ENCODE measurements at regions not wholly inside any gene's neighbourhood (a gene's known extent, or its start where the extent isn't known, plus 50 kb on each side); places are given as distances from the start of the nearest gene placed in this dataset.
A peak's percentile ranks its signal among the peaks of the same experiment; 100 is the strongest.
"Not testable (repeated sequence)": the region's sequence is repeated elsewhere in the genome, so short reads cannot be mapped to it uniquely, and the experiment has no call there.

GRCh38 chr2:22079583-22079982 lies 955.8 kb downstream of the TDRD15 start:
- in situ Hi-C loops (cut with HindIII; ENCODE audit: low pct_unique_long_range_greater_than_20kb, low sequenced_read_pairs): no loop called here
- no peak for DNase-seq (ENCODE audit: low read depth)

- in situ Hi-C loops (cut with HindIII; ENCODE audit: low pct_unique_long_range_greater_than_20kb, low sequenced_read_pairs): no loop called here
- DNase-seq (ENCODE audit: low read depth): no peak
Observed at GRCh38 chr2:22086726-22087125, 963.0 kb downstream of the TDRD15 start.

GRCh38 chr2:22103617-22104016 lies 979.8 kb downstream of the TDRD15 start:
- in situ Hi-C loops (cut with HindIII; ENCODE audit: low pct_unique_long_range_greater_than_20kb, low sequenced_read_pairs); DNase-seq (ENCODE audit: low read depth): not testable (repeated sequence)

GRCh38 chr2:22110244-22110651 lies 986.5 kb downstream of the TDRD15 start:
- in situ Hi-C loops (cut with HindIII; ENCODE audit: low pct_unique_long_range_greater_than_20kb, low sequenced_read_pairs): no loop called here
- DNase-seq (ENCODE audit: low read depth): no peak

DNA sequence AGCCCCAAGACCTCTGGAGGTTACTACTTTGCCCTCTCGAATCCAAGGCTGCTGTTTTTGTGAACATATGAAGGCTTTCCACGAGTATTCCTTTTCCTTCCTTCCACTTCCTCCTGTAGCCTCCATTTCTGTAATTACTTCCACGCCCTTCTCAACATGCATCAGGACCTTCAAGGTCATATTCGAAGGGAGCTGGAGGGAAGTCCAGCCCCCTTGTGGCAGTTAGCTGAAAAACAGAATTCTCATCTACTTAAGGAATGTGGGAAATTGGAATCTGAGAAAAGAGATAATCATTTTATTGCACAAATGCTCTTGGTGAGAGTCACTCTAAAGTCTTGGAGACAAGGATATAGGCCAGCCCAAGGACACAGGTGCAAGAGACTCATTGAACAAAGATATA lies 1000.2 kb downstream of the TDRD15 start:
- in situ Hi-C loops (cut with HindIII; ENCODE audit: low pct_unique_long_range_greater_than_20kb, low sequenced_read_pairs): no loop called here
- DNase-seq (ENCODE audit: low read depth): no peak

DNA sequence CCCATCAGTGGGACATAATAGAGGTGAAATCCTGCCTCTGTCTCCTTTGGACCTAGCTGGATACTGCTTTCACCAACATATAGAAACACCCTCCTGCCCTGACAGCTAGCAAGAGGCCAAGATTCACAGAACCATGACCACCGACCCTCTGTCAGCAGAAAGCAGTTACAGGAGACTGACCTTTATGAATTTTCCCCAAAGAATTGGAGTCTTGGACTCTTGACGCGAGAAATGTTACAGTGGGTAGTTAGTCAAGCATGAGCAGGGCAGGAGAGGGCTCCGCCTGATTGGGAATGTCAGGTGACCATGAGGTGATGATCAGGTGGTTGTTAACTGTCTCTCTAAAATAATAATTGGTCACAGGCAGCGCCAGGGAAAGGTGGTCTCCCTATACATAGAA lies 1002.3 kb downstream of the TDRD15 start:
- no peak for DNase-seq (ENCODE audit: low read depth)
- in situ Hi-C loops (cut with HindIII; ENCODE audit: low pct_unique_long_range_greater_than_20kb, low sequenced_read_pairs): no loop called here

GRCh38 chr2:22126978-22127377 lies 1003.2 kb downstream of the TDRD15 start:
- in situ Hi-C loops (cut with HindIII; ENCODE audit: low pct_unique_long_range_greater_than_20kb, low sequenced_read_pairs): no loop called here
- no peak for DNase-seq (ENCODE audit: low read depth)

GRCh38 chr2:22134421-22134820 lies 1010.7 kb downstream of the TDRD15 start:
- in situ Hi-C loops (cut with HindIII; ENCODE audit: low pct_unique_long_range_greater_than_20kb, low sequenced_read_pairs): no loop called here
- no peak for DNase-seq (ENCODE audit: low read depth)

DNA sequence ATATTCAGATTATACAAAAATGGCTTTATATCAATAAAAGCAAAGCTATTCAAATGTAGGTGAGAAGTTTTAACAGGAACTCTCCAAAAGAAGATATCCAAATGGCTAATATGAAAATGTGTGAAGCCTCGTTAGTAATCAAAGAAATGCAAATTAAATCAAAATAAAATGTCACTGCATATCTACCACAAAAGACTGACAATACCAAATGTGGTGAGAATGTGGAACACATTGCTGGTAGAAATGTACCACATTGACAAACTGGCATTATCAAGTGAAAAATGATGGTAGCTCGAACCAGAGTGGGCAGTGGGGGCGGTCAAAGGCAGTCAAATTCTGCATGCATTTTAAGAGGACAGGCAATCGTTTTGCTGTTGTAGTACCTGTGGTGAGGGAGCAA lies 1012.7 kb downstream of the TDRD15 start:
- DNase-seq (ENCODE audit: low read depth): no peak
- in situ Hi-C loops (cut with HindIII; ENCODE audit: low pct_unique_long_range_greater_than_20kb, low sequenced_read_pairs): no loop called here

DNA sequence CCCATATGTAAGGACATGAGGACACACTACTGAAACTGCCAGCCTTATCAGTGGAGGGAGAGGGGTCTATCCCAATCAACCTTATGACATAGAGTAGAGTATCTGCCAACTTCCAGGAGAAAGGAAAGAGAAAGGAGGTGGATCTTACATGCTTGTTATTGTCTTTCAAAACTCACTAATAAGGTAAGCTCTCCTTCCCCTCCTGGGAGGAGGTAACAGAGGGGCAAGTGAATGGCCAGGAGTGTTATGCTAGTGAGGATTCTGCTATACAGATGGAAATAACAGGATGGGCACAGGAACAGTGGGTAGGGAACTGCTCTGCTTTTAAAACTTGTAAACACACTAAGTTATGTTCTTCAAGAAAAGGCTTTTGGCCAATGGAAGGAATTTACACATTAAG lies 1020.1 kb downstream of the TDRD15 start:
- no peak for DNase-seq (ENCODE audit: low read depth)
- in situ Hi-C loops (cut with HindIII; ENCODE audit: low pct_unique_long_range_greater_than_20kb, low sequenced_read_pairs): no loop called here

DNA sequence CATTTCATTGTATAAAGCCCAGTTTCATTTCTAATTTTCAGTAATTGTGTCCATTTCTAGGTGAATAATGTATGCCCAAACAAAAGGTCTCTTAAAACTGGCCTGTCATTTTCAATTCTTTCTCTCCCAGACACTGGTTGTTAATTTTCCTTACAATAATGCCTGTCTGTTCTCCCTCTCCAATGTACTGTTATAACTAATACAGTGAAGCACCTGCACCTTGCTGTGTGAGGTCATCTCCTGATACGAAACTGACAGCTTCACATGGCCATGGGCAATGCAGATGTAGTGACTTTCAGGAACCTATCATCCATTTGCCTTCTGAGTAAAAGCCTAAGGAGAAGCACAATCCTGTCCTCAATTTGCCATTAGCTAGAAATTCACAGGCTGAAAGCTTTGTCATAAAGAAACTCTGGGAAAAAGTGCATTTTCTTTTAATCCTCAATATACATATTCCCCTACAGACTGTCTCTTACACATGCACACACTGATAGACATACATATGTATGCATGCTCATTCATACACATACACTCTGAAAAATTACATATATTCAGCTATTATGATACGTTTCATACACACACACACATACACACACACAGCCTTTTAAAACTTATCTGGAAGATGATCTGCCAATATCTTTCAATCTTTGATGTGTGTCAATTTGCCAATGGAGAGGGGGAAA lies 1030.3 kb downstream of the TDRD15 start:
- DNase-seq (ENCODE audit: low read depth): no peak
- in situ Hi-C loops (cut with HindIII; ENCODE audit: low pct_unique_long_range_greater_than_20kb, low sequenced_read_pairs): no loop called here

- DNase-seq (ENCODE audit: low read depth): peak; percentile 15
- in situ Hi-C loops (cut with HindIII; ENCODE audit: low pct_unique_long_range_greater_than_20kb, low sequenced_read_pairs): not testable (repeated sequence)
Observed at GRCh38 chr2:22156661-22157060, 1032.9 kb downstream of the TDRD15 start.

DNA sequence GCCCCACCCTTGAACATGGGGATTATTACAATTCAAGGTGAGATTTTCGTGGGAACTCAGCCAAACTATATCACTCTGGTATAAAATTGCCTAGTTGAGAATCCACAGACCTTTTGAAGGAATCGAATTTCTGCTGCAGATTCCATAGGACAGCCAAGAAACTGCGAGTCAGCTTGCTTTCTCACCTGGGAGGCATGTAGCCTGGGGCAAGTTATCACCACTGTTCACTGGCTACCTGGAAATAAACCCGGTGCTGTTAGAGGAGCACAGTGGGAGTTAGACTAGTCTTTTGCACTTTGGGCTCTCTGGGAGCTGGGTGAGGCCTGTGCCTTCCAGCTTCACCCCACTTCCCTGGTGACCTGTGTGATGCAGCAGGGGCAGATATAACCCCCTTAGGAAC lies 1043.5 kb downstream of the TDRD15 start:
- in situ Hi-C loops (cut with HindIII; ENCODE audit: low pct_unique_long_range_greater_than_20kb, low sequenced_read_pairs): no loop called here
- no peak for DNase-seq (ENCODE audit: low read depth)

DNA sequence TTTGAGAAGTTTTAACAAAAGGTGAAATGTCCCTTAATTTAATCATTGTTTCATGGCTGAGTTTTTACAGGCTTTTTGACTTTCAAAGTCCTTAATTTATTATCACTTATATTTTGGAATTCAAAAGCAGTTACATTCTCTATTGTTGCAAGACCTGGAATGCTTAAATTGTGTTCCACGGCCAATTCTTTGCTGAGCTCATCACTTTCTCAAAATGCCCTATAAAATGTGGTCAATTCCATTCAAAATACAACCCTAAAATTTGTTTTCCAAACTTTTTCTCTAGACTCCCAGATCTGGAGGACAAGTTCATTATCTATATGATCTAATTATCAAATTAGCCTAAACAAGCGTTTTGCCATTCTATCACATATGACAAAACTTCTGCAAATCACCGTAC lies 1051.2 kb downstream of the TDRD15 start:
- DNase-seq (ENCODE audit: low read depth): no peak
- in situ Hi-C loops (cut with HindIII; ENCODE audit: low pct_unique_long_range_greater_than_20kb, low sequenced_read_pairs): no loop called here

DNA sequence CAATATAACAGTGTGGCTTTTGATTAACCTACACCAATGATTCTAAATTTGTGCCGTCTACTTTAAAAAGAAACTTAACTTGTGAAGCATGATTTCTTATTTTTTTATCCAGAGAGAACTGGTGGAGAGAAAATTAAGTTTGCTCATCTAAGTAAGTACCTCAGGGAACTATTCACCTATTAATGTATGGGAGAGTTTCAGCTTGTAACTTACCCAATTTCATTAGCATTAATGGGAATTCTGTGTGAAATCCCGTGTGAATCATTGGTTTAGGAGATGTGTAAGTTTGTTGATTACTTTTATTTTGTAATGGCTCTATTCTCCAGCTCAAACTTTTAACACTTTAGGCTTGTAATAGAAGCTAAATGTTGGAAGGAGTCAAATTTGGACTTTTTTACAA lies 1061.5 kb downstream of the TDRD15 start:
- DNase-seq (ENCODE audit: low read depth): no peak
- in situ Hi-C loops (cut with HindIII; ENCODE audit: low pct_unique_long_range_greater_than_20kb, low sequenced_read_pairs): no loop called here

DNA sequence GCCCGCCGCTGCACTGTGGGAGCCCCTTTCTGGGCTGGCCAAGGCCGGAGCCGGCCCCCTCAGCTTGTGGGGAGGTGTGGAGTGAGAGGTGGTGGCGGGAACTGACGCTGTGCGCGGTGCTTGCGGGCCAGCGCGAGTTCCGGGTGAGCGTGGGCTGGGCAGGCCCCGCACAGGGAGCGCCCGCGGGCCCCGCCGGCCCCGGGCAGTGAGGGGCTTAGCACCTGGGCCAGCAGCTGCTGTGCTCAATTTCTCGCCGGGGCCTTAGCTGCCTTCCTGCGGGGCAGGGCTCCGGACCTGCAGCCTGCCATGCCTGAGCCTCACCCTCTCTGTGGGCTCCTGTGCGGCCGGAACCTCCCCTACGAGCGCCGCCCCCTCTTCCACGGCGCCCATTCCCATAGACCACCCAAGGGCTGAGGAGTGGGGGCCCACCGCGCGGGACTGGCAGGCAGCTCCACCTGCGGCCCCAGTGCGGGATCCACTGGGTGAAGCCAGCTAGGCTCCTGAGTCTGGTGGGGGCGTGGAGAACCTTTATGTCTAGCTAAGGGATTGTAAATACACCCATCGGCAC lies 1062.6 kb downstream of the TDRD15 start:
- DNase-seq (ENCODE audit: low read depth); in situ Hi-C loops (cut with HindIII; ENCODE audit: low pct_unique_long_range_greater_than_20kb, low sequenced_read_pairs): not testable (repeated sequence)

DNA sequence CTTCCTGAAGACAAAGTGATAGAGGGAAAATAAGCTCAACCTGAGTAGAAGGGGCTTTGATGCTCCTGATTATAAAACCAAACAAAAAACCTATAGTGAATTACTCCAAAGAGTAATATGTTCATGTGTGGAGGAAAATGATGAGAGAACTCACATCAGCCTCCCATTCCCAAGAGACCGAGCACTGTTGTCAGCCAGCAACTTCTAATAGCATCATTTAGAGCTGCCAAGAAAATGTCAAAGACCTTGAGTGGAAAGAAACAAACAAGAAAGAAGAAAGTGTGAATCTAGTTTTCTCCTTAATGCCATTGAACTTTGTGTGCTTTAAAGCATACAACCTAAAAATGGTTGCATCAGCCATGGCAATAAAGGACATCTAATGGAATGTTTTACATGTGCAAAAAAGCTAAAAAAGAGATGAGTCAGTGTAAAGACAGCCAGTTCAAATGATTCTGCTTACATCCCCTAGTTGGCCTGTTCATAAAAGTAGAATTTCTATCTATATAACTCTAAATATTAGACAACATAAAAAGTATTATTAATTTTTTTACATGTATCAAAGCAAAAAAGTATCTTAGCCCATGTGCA lies 1066.2 kb downstream of the TDRD15 start:
- in situ Hi-C loops (cut with HindIII; ENCODE audit: low pct_unique_long_range_greater_than_20kb, low sequenced_read_pairs): no loop called here
- no peak for DNase-seq (ENCODE audit: low read depth)

- in situ Hi-C loops (cut with HindIII; ENCODE audit: low pct_unique_long_range_greater_than_20kb, low sequenced_read_pairs): no loop called here
- DNase-seq (ENCODE audit: low read depth): no peak
Observed at GRCh38 chr2:22194218-22194617, 1070.5 kb downstream of the TDRD15 start.

DNA sequence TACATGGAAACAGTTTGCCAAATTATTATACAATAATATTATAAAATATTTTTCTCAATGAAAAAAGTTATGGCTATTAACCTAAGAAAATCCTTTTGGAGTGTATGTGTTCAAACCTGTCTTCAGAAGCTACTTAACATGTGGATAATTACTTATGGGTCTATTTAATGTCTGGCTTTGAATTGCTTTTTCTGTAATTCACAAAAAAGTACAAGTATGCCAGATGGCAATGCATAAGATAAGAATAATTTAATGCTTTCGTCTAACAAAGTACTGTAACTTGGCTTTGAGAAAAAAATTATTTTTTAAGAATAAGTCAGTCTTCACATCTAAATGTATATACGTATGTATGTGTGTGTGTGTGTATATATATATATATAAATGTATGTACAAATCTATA lies 1073.0 kb downstream of the TDRD15 start:
- in situ Hi-C loops (cut with HindIII; ENCODE audit: low pct_unique_long_range_greater_than_20kb, low sequenced_read_pairs): no loop called here
- DNase-seq (ENCODE audit: low read depth): no peak
